ENCODE measurements at regions not wholly inside any gene's neighbourhood (a gene's known extent, or its start where the extent isn't known, plus 50 kb on each side); places are given as distances from the start of the nearest gene placed in this dataset.

GRCh38 chr20:52289956-52290565 lies 98.5 kb upstream of the ZFP64 start:
- in situ Hi-C loops (cut with HindIII; ENCODE audit: low pct_unique_long_range_greater_than_20kb, low sequenced_read_pairs) (no loop called here), intact Hi-C loops (cut with micrococcal nuclease; ENCODE audit: unreplicated experiment) (no loop called here)
- no peak for DNase-seq (ENCODE audit: low read depth, low spot score)
- BruUV-seq (replicated peaks), result no TSS peak
- no peak for TF ChIP-seq POLR2AphosphoS5 (IDR thresholded peaks at IDR 0.05; ENCODE audit: low read depth, low read length)
- no peak for TF ChIP-seq REST (IDR thresholded peaks at IDR 0.05; ENCODE audit: insufficient read depth in 1 of 2, low read depth in 2 of 2, low read length in 1 of 2)
- no peak for TF ChIP-seq CTCF (IDR thresholded peaks at IDR 0.05)
- no peak for TF ChIP-seq SIN3A (IDR thresholded peaks at IDR 0.05; ENCODE audit: borderline replicate concordance, insufficient read depth, low read depth, low read length)
- TF ChIP-seq TCF7L2 (IDR thresholded peaks at IDR 0.05; ENCODE audit: low read depth, low read length), result no peak
- H3K27me3 ChIP-seq (ENCODE audit: control insufficient read depth, insufficient read depth, low read length), result no peaks in the 10 kb centered on the region
- H3K9me3 ChIP-seq (ENCODE audit: control insufficient read depth, insufficient read depth, low read depth, low read length), result no peaks in the 10 kb centered on the region
- no peak overlapping the region for H3K4me3 ChIP-seq (ENCODE audit: low read depth in 2 of 2, low read length in 2 of 2)
- H3K27ac ChIP-seq (ENCODE audit: low read length), result no peak overlapping the region
- ATAC-seq, result no peak
- ChIA-PET CTCF (no interaction called here), POLR2A (no interaction called here)
- no peaks in the 10 kb centered on the region for H3K36me3 ChIP-seq (ENCODE audit: control insufficient read depth, insufficient read depth, low read length)
- no peaks in the 10 kb centered on the region for H3K4me1 ChIP-seq (ENCODE audit: control insufficient read depth, insufficient read depth, low read length)

- no peaks in the 10 kb centered on the region for H3K36me3 ChIP-seq (ENCODE audit: control insufficient read depth, insufficient read depth, low read length)
- ChIA-PET POLR2A (no interaction called here), CTCF (no interaction called here)
- intact Hi-C loops (cut with micrococcal nuclease; ENCODE audit: unreplicated experiment) (no loop called here), in situ Hi-C loops (cut with HindIII; ENCODE audit: low pct_unique_long_range_greater_than_20kb, low sequenced_read_pairs) (no loop called here)
- H3K9me3 ChIP-seq (ENCODE audit: control insufficient read depth, insufficient read depth, low read depth, low read length), result no peaks in the 10 kb centered on the region
- H3K27me3 ChIP-seq (ENCODE audit: control insufficient read depth, insufficient read depth, low read length), result peaks cover 5% of the 10 kb centered on the region
- no peaks in the 10 kb centered on the region for H3K4me1 ChIP-seq (ENCODE audit: control insufficient read depth, insufficient read depth, low read length)
- no TSS peak for BruUV-seq (replicated peaks)
- no peak overlapping the region for H3K27ac ChIP-seq (ENCODE audit: low read length)
- no peak for DNase-seq (ENCODE audit: low read depth, low spot score)
- H3K4me3 ChIP-seq (ENCODE audit: low read depth in 2 of 2, low read length in 2 of 2), result no peak overlapping the region
- no peak for ATAC-seq
- no peak for TF ChIP-seq POLR2AphosphoS5 (IDR thresholded peaks at IDR 0.05; ENCODE audit: low read depth, low read length)
- no peak for TF ChIP-seq TCF7L2 (IDR thresholded peaks at IDR 0.05; ENCODE audit: low read depth, low read length)
- TF ChIP-seq REST (IDR thresholded peaks at IDR 0.05; ENCODE audit: insufficient read depth in 1 of 2, low read depth in 2 of 2, low read length in 1 of 2), result no peak
- TF ChIP-seq CTCF (IDR thresholded peaks at IDR 0.05), result no peak
- TF ChIP-seq SIN3A (IDR thresholded peaks at IDR 0.05; ENCODE audit: borderline replicate concordance, insufficient read depth, low read depth, low read length), result no peak
Measured at GRCh38 chr20:52280407-52280806, 88.8 kb upstream of the ZFP64 start.
